GM19455 (cell line): ENCODE measurements at regions not wholly inside any gene's neighbourhood (a gene's known extent, or its start where the extent isn't known, plus 50 kb on each side); places are given as distances from the start of the nearest gene placed in this dataset.

Source experiments
- ATAC-seq: cut with Tn5 transposase; IDR thresholded peaks from one replicate; pipeline ENCODE4 v1.9.1; 2021; ENCODE audit not compliant: unreplicated experiment

GRCh38 chr14:54339771-54340170 lies 57.0 kb upstream of the CDKN3 start:
- no peak for ATAC-seq

DNA sequence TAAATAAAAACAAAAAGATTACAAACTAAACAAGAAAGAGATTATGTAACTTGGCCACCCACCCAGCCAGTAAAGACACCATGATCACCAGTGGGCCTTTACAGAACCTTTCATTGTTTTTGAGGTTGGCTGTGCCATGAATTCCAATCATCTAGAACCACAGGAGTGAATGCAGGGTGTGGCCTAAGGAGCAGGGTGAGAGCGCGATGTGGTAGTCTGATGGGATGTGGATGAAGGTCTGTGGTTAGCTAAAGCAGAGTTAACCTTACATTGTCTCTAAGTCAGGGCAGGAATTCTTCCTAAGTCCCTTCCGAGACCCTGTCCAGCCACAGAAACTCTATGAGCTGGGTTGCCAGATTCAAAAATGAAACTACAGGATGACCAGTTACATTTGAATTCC lies 54.0 kb upstream of the CDKN3 start:
- ATAC-seq, result no peak

DNA sequence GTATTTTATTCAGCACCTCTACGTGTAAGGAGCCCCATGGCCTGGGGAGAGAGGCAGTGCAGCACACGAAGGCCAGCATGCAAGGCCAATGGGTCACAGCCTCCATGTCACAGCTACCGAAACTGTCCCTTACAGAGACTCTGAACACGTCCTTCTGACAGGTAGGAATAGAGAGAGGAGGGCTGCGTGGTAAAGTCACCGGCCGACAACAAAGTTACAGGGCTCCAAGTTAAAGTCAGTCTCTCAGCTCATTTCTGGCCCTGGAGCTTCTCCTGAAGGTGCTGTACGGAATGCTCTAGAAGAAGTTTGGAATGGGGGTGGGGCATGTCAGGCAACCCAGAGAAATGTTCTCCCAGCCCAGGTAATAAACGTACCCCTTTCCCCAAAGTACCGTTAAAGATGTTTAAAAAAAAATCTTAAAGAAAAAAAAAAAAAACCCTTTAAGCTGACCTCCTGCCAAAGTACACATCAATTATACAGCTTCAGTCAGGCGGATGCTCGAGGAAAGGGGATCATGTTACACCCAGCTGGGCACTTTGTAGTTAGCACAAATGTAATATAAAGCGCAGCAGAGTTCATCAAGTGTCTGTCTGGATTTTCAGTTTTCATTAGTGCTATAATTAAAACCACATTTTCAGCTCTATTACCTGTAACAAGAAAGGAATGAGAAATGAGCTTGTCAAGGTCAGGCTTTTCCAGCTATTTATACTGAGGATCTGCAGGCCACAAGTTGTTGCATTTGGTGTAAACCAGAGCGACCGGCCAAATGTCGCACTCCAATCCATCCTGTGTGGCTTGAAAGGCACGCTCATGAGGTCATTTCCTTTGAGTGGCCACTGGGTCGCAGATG lies 53.3 kb upstream of the CDKN3 start:
- no peak for ATAC-seq

DNA sequence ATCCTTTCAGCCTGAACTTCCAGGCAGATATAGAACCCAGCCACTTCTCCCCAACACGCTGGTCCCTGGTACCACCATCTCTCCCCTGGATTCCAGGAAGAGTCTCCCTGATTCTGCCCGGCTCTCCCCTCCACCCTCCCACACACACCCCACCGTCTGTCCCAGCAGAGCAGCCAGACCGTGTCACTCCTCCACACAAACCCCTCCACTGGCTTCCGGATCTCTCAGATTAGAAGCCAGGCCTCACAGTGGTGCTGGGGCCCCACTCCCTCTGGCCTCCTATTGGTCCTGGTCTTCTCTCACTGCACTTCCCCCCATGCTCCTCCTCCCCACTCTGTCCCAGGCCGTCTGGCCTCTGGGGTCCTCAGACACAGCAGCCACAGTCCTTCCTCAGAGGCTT lies 52.4 kb upstream of the CDKN3 start:
- no peak for ATAC-seq

GRCh38 chr14:54346257-54346656 lies 50.5 kb upstream of the CDKN3 start:
- ATAC-seq, result no peak
